ENCODE measurements at regions not wholly inside any gene's neighbourhood (a gene's known extent, or its start where the extent isn't known, plus 50 kb on each side); places are given as distances from the start of the nearest gene placed in this dataset.

DNA sequence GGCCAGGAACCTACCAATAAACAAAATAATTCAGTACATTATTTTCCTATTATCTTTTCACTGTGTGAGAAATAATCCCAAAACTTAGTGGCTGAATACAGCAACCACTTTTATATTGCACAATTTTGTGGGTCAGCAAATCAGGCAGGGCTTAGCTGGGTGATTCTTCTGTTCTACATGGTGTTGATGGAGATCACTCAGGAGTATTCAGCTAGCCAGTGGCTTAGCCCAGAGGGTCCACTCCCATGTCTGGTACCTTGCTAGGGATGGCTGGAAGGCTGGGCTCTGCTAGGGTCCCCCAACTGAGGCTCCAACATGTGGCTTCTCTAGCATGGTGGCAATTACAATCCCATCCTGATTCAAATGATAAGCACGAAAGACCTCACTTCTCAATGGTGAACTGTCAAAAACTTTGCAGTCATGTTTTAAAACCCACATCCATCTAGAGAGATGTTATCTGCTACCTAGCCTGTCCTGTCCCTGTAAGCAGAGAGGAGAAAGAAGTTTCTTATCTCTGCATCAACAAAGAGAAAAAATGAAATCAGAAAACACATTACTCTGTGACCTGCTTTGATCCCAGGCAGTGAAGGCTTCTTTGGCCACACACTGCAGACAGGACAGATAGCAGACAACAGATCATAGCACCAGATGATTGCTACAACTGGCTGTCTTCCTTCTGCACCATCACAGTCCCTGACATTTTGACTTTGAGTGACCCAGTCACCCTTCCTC, 51.0 kb upstream of the MYL2 start:
- in situ Hi-C loops (cut with MboI; ENCODE audit: low pct_unique_long_range_greater_than_20kb, low sequenced_read_pairs), result no loop called here
- no peak for DNase-seq

Data from KBM-7 (cell line).